HG03039 (cell line): ENCODE measurements at regions not wholly inside any gene's neighbourhood (a gene's known extent, or its start where the extent isn't known, plus 50 kb on each side); places are given as distances from the start of the nearest gene placed in this dataset.

Experiments used
- ATAC-seq: cut with Tn5 transposase; IDR thresholded peaks from one replicate; pipeline ENCODE4 v1.9.1; 2021; ENCODE audit warnings: mild to moderate bottlenecking, moderate library complexity; ENCODE audit not compliant: unreplicated experiment

DNA sequence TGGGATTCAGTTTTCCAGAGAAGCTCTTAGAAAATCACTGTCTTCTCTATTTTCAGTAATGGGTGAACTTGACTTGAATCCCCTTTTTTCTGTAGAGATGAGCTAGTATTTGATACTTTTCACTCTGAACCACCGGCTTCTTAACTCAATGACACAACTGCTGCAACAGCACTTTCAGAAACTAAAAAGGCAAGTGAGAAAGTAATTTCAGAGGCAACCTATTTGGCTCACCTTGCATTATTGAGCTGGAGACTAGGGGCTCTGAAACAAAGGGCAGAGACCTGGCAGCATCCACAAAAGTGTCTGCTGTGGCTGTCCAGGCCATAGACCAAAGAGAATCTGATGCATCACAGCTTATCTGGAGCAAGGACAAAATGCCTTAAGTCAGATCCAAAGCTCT is 289.8 kb upstream of the IRAK1BP1 start:
- ATAC-seq = no peak

GRCh38 chr6:78578430-78578829 is 288.9 kb upstream of the IRAK1BP1 start:
- ATAC-seq = no peak

GRCh38 chr6:78580923-78581322 is 286.4 kb upstream of the IRAK1BP1 start:
- no peak for ATAC-seq

DNA sequence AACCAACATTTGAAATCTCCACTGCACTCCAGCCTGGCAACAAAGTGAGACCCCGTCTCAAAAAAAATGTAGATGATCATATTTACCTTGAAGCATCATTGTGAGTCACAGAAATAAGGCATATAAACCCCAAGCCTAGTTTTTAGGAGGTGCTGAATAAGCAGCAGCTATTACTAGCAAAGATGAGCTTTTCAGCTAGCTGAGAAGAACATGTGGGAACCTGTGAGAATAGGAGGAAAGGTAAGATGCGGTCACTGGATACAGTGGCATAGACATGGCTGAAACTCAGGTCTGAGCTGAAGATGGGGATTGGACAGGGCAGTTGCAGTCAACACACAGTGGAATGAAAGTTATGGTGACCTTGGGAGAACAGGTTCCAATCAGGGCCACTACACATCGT is 284.3 kb upstream of the IRAK1BP1 start:
- ATAC-seq = no peak

- ATAC-seq = no peak
Measured at GRCh38 chr6:78589436-78589835, 277.9 kb upstream of the IRAK1BP1 start.

GRCh38 chr6:78593898-78594667 is 273.3 kb upstream of the IRAK1BP1 start:
- ATAC-seq = no peak

DNA sequence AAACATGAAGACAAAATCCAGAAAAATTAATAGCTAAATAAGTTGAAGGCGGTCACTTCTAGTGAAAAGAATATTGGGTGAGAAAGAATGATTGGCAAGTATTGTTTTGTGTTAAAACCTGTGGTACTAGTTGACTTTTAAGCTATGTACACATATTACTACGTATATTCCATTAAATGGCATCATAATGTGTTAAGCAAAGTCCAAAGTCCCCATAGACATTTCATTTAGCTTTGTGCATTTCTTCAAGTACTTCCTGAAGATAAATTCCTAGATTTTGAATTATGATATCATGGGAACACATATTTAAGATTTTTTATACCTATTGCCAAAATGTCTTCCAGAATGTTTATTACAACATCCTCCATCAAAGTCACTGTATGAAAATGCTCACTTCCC is 272.7 kb upstream of the IRAK1BP1 start:
- ATAC-seq = no peak

- ATAC-seq = no peak
Measured at GRCh38 chr6:78597966-78598365, 269.4 kb upstream of the IRAK1BP1 start.

GRCh38 chr6:78598966-78599365 is 268.4 kb upstream of the IRAK1BP1 start:
- ATAC-seq = no peak

DNA sequence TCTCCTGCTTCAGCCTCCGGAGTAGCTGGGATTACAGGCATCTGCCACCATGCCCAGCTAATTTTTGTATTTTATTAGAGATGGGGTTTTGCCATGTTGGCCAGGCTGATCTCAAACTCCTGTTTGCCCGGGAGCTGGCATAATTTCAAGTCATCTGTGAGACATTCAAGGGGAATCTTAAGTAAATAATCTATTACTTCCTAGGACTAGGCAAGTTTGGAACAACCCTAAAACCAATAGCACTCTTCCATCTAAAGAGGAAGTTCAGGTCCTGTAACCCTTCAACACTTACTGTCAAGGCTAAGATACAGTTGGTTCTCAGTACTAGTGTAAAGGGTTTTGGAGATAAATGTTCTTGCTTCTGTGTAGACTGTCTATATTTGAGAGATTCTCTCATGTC is 267.8 kb upstream of the IRAK1BP1 start:
- no peak for ATAC-seq

DNA sequence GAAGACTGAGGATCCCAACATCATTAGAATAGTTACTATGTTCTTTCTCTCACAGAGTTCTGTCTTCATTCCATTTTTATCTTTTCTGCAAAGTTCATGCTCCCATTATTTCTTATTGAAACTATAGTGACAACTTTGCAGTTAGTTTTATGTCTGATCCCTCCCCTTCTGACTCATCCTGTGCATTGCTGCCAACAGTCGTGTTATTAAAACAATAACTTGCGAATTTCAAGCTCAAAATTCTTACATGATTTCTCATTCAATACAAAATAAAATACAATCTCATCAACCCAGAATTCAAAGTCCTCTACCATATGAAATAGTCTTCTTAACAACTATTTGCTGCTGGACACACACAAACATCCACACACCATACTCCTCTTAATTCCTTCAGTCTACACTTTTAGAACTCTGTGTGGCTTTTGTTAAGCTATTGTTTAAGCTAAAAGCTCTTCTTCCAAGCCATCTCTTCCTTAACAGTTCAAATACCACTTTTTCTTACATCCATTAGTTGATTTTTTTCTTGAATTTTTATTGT is 261.4 kb upstream of the IRAK1BP1 start:
- no peak for ATAC-seq

DNA sequence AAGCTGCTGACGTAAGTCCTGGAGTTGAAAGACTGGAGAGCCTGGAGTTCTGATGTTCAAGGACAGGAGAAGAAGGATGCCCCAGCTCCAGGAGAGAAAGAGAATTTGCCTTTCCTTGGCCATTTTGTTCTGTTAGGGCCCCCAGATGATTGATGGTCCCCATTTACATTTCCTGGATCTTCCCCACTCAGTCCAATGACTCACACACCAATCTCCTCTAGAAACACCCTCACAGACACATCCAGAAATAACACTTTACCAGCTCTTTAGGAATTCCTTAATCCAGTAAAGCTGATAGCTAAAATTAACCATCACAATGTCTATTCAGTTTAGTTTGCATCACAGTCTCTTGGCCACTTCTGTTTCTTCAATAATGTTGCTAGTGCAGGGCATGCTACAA is 260.2 kb upstream of the IRAK1BP1 start:
- no peak for ATAC-seq

- ATAC-seq = no peak
Measured at GRCh38 chr6:78611102-78611620, 256.2 kb upstream of the IRAK1BP1 start.

GRCh38 chr6:78611886-78612480 is 255.4 kb upstream of the IRAK1BP1 start:
- ATAC-seq = no peak

GRCh38 chr6:78614961-78615360 is 252.4 kb upstream of the IRAK1BP1 start:
- ATAC-seq = no peak

- ATAC-seq = no peak
Measured at GRCh38 chr6:78615430-78615904, 251.9 kb upstream of the IRAK1BP1 start.

- ATAC-seq = no peak
Measured at GRCh38 chr6:78618970-78619369, 248.4 kb upstream of the IRAK1BP1 start.

- ATAC-seq = no peak
Measured at GRCh38 chr6:78623554-78623953, 243.8 kb upstream of the IRAK1BP1 start.

- ATAC-seq = no peak
Measured at GRCh38 chr6:78629154-78629721, 238.1 kb upstream of the IRAK1BP1 start.

- ATAC-seq = no peak
Measured at GRCh38 chr6:78629836-78630235, 237.5 kb upstream of the IRAK1BP1 start.

- no peak for ATAC-seq
Measured at GRCh38 chr6:78631976-78632375, 235.4 kb upstream of the IRAK1BP1 start.
